GM23338 (cell line): ENCODE measurements at regions not wholly inside any gene's neighbourhood (a gene's known extent, or its start where the extent isn't known, plus 50 kb on each side); places are given as distances from the start of the nearest gene placed in this dataset.

Source experiments
- ATAC-seq: fragments of 200-7000 bp; cut with Tn5 transposase; 3 replicates; pipeline ENCODE4 v1.9.1; 2020
- DNase-seq: peaks from one replicate; pipeline ENCODE4 v3.0.0-alpha.2; 2015; ENCODE audit warnings: low spot score
- H2AFZ ChIP-seq: fragments of 200-600 bp; sonication (generic); 2 replicates; pipeline ENCODE4 v1.8.0; 2016; ENCODE audit warnings: antibody characterized with exemption, mild to moderate bottlenecking, moderate library complexity
- H3F3A ChIP-seq: fragments of 200-600 bp; sonication (generic); replicated peaks from 2 replicates; pipeline ENCODE4 v1.8.0; 2017; ENCODE audit warnings: antibody characterized with exemption, mixed run types, low read depth
- H3K27ac ChIP-seq: fragments of 200-600 bp; sonication (generic); 2 replicates; pipeline ENCODE4 v1.6.1; 2016; ENCODE audit warnings: low read depth
- H3K27me3 ChIP-seq: fragments of 200-600 bp; sonication (generic); 2 replicates; pipeline ENCODE4 v1.8.0; 2016; ENCODE audit warnings: mild to moderate bottlenecking, mixed run types, moderate library complexity; ENCODE audit not compliant: insufficient read depth
- H3K36me3 ChIP-seq: fragments of 200-600 bp; sonication (generic); 2 replicates; pipeline ENCODE4 v1.8.0; 2016; ENCODE audit warnings: mild to moderate bottlenecking; ENCODE audit not compliant: insufficient read depth
- H3K4me1 ChIP-seq: fragments of 200-600 bp; sonication (generic); 2 replicates; pipeline ENCODE4 v1.8.0; 2016; ENCODE audit warnings: mild to moderate bottlenecking, moderate library complexity; ENCODE audit not compliant: insufficient read depth
- H3K4me2 ChIP-seq: fragments of 200-600 bp; sonication (generic); 2 replicates; pipeline ENCODE4 v1.7.1; 2017; ENCODE audit warnings: mixed run types
- H3K4me3 ChIP-seq: fragments of 200-600 bp; sonication (generic); 2 replicates; pipeline ENCODE4 v1.6.1; 2016; ENCODE audit warnings: mixed run types
- H3K79me2 ChIP-seq: fragments of 200-600 bp; sonication (generic); replicated peaks from 2 replicates; pipeline ENCODE4 v1.8.0; 2017; ENCODE audit warnings: mild to moderate bottlenecking; ENCODE audit not compliant: insufficient read depth
- H3K9me2 ChIP-seq: fragments of 200-600 bp; sonication (generic); 2 replicates; pipeline ENCODE4 v1.8.0; 2017; ENCODE audit not compliant: insufficient read depth
- H4K20me1 ChIP-seq: fragments of 200-600 bp; sonication (generic); replicated peaks from 2 replicates; pipeline ENCODE4 v1.8.0; 2017; ENCODE audit warnings: mild to moderate bottlenecking; ENCODE audit not compliant: insufficient read depth
- H3K27ac Mint-ChIP-seq: 2 replicates; pipeline ENCODE4 v1.8.0; 2020; ENCODE audit warnings: inconsistent platforms, mild to moderate bottlenecking, moderate library complexity, mixed read lengths
- H3K27me3 Mint-ChIP-seq: 3 replicates; pipeline ENCODE4 v1.8.0; 2022; ENCODE audit warnings: low read depth, mild to moderate bottlenecking, moderate library complexity, mixed read lengths, inconsistent platforms; ENCODE audit not compliant: insufficient read depth, poor library complexity
- H3K36me3 Mint-ChIP-seq: 3 replicates; pipeline ENCODE4 v1.8.0; 2021; ENCODE audit warnings: low read depth, mild to moderate bottlenecking, inconsistent platforms, moderate library complexity, mixed read lengths
- H3K4me1 Mint-ChIP-seq: 3 replicates; pipeline ENCODE4 v1.8.0; 2020; ENCODE audit warnings: mild to moderate bottlenecking, inconsistent platforms, mixed read lengths
- H3K4me3 Mint-ChIP-seq: 3 replicates; pipeline ENCODE4 v1.8.0; 2021; ENCODE audit warnings: moderate library complexity, mild to moderate bottlenecking, inconsistent platforms, mixed read lengths
- H3K9me3 Mint-ChIP-seq: 3 replicates; pipeline ENCODE4 v1.8.0; 2020; ENCODE audit warnings: moderate library complexity, mild to moderate bottlenecking, inconsistent platforms, mixed read lengths
- CREB1 ChIP-seq: fragments of 250-450 bp; sonication (Bioruptor Pico); IDR thresholded peaks from 2 replicates; pipeline ENCODE4 v1.5.0; 2020; ENCODE audit warnings: low read depth, mild to moderate bottlenecking, moderate library complexity
- EZH2phosphoT487 ChIP-seq: fragments of 200-600 bp; sonication (generic); IDR thresholded peaks from one replicate; pipeline ENCODE4 v1.8.1; 2018; ENCODE audit warnings: antibody characterized with exemption; ENCODE audit not compliant: unreplicated experiment
- POLR2AphosphoS5 ChIP-seq: IDR thresholded peaks from 2 replicates; pipeline ENCODE4 v1.6.1; 2016; ENCODE audit warnings: antibody characterized with exemption, low read depth
- STAT1 ChIP-seq: IDR thresholded peaks from one replicate; pipeline ENCODE4 v1.6.1; 2016; ENCODE audit warnings: antibody characterized with exemption; ENCODE audit not compliant: unreplicated experiment
- ZNF114 ChIP-seq: fragments of 250-450 bp; sonication (Bioruptor Pico); IDR thresholded peaks from 2 replicates; pipeline ENCODE4 v1.5.0; 2020; ENCODE audit warnings: mild to moderate bottlenecking, moderate library complexity
- TF ChIP-seq, protein P1 (sequence below): fragments of 250-450 bp; sonication (Bioruptor Pico); IDR thresholded peaks from 2 replicates; pipeline ENCODE4 v1.5.0; 2020; ENCODE audit warnings: mild to moderate bottlenecking, moderate library complexity
- TF ChIP-seq, protein P2 (sequence below): IDR thresholded peaks from one replicate; pipeline ENCODE4 v1.6.1; 2018; ENCODE audit warnings: antibody characterized with exemption; ENCODE audit not compliant: unreplicated experiment

DNA sequence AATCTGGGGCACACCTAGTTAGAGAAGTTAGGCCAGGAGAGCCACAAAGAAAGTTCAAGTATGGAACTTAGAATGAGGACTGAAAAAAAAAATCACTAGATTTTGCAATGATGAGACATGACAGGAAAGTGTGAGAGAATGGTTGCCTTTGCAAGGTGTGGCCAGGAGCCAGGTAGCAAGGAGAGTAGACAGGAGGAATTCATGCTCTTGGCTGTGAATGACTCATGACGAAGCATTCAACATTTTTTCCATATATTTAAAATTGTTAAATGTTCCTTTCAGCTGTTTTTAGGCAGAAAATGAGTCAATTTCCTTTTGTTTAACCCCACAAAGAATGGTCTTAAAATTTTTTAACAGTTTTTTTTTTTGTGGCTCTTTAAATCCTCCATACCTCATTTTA is 636.9 kb downstream of the PLCL1 start:
- H3K36me3 ChIP-seq: no peaks in the 10 kb centered on the region
- H3K27me3 ChIP-seq: no peaks in the 10 kb centered on the region
- H3K27me3 Mint-ChIP-seq: no peaks in the 10 kb centered on the region
- no peak for DNase-seq
- H3K4me3 Mint-ChIP-seq: no peak overlapping the region
- H3K36me3 Mint-ChIP-seq: no peaks in the 10 kb centered on the region
- H3F3A ChIP-seq: no peaks in the 10 kb centered on the region
- H3K4me2 ChIP-seq: no peak overlapping the region
- H3K4me3 ChIP-seq: no peak overlapping the region
- no peak for ATAC-seq
- TF ChIP-seq EZH2phosphoT487 (no peak), STAT1 (no peak), CREB1 (CRISPR knock-in tag) (no peak), POLR2AphosphoS5 (no peak), ZNF114 (CRISPR knock-in tag) (no peak)
- TF ChIP-seq, protein P1, sequence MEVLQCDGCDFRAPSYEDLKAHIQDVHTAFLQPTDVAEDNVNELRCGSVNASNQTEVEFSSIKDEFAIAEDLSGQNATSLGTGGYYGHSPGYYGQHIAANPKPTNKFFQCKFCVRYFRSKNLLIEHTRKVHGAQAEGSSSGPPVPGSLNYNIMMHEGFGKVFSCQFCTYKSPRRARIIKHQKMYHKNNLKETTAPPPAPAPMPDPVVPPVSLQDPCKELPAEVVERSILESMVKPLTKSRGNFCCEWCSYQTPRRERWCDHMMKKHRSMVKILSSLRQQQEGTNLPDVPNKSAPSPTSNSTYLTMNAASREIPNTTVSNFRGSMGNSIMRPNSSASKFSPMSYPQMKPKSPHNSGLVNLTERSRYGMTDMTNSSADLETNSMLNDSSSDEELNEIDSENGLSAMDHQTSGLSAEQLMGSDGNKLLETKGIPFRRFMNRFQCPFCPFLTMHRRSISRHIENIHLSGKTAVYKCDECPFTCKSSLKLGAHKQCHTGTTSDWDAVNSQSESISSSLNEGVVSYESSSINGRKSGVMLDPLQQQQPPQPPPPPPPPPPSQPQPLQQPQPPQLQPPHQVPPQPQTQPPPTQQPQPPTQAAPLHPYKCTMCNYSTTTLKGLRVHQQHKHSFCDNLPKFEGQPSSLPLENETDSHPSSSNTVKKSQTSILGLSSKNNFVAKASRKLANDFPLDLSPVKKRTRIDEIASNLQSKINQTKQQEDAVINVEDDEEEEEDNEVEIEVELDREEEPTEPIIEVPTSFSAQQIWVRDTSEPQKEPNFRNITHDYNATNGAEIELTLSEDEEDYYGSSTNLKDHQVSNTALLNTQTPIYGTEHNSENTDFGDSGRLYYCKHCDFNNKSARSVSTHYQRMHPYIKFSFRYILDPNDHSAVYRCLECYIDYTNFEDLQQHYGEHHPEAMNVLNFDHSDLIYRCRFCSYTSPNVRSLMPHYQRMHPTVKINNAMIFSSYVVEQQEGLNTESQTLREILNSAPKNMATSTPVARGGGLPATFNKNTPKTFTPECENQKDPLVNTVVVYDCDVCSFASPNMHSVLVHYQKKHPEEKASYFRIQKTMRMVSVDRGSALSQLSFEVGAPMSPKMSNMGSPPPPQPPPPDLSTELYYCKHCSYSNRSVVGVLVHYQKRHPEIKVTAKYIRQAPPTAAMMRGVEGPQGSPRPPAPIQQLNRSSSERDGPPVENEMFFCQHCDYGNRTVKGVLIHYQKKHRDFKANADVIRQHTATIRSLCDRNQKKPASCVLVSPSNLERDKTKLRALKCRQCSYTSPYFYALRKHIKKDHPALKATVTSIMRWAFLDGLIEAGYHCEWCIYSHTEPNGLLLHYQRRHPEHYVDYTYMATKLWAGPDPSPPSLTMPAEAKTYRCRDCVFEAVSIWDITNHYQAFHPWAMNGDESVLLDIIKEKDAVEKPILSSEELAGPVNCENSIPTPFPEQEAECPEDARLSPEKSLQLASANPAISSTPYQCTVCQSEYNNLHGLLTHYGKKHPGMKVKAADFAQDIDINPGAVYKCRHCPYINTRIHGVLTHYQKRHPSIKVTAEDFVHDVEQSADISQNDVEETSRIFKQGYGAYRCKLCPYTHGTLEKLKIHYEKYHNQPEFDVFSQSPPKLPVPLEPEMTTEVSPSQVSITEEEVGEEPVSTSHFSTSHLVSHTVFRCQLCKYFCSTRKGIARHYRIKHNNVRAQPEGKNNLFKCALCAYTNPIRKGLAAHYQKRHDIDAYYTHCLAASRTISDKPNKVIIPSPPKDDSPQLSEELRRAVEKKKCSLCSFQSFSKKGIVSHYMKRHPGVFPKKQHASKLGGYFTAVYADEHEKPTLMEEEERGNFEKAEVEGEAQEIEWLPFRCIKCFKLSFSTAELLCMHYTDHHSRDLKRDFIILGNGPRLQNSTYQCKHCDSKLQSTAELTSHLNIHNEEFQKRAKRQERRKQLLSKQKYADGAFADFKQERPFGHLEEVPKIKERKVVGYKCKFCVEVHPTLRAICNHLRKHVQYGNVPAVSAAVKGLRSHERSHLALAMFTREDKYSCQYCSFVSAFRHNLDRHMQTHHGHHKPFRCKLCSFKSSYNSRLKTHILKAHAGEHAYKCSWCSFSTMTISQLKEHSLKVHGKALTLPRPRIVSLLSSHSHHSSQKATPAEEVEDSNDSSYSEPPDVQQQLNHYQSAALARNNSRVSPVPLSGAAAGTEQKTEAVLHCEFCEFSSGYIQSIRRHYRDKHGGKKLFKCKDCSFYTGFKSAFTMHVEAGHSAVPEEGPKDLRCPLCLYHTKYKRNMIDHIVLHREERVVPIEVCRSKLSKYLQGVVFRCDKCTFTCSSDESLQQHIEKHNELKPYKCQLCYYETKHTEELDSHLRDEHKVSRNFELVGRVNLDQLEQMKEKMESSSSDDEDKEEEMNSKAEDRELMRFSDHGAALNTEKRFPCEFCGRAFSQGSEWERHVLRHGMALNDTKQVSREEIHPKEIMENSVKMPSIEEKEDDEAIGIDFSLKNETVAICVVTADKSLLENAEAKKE (CRISPR knock-in tag): no peak
- TF ChIP-seq, protein P2, sequence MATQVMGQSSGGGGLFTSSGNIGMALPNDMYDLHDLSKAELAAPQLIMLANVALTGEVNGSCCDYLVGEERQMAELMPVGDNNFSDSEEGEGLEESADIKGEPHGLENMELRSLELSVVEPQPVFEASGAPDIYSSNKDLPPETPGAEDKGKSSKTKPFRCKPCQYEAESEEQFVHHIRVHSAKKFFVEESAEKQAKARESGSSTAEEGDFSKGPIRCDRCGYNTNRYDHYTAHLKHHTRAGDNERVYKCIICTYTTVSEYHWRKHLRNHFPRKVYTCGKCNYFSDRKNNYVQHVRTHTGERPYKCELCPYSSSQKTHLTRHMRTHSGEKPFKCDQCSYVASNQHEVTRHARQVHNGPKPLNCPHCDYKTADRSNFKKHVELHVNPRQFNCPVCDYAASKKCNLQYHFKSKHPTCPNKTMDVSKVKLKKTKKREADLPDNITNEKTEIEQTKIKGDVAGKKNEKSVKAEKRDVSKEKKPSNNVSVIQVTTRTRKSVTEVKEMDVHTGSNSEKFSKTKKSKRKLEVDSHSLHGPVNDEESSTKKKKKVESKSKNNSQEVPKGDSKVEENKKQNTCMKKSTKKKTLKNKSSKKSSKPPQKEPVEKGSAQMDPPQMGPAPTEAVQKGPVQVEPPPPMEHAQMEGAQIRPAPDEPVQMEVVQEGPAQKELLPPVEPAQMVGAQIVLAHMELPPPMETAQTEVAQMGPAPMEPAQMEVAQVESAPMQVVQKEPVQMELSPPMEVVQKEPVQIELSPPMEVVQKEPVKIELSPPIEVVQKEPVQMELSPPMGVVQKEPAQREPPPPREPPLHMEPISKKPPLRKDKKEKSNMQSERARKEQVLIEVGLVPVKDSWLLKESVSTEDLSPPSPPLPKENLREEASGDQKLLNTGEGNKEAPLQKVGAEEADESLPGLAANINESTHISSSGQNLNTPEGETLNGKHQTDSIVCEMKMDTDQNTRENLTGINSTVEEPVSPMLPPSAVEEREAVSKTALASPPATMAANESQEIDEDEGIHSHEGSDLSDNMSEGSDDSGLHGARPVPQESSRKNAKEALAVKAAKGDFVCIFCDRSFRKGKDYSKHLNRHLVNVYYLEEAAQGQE: no peak
- H2AFZ ChIP-seq: no peak overlapping the region
- no peaks in the 10 kb centered on the region for H3K9me2 ChIP-seq
- no peaks in the 10 kb centered on the region for H3K9me3 Mint-ChIP-seq
- H4K20me1 ChIP-seq: no peaks in the 10 kb centered on the region
- peaks cover 8% of the 10 kb centered on the region; the same call in 2 of the 3 replicates for H3K4me1 Mint-ChIP-seq
- no peaks in the 10 kb centered on the region for H3K79me2 ChIP-seq
- H3K27ac ChIP-seq: no peak overlapping the region
- no peak overlapping the region for H3K27ac Mint-ChIP-seq
- H3K4me1 ChIP-seq: no peaks in the 10 kb centered on the region
